GM12873 (cell line): ENCODE measurements at regions not wholly inside any gene's neighbourhood (a gene's known extent, or its start where the extent isn't known, plus 50 kb on each side); places are given as distances from the start of the nearest gene placed in this dataset.

Experiments
- CTCF ChIP-seq: IDR thresholded peaks from 2 replicates; pipeline ENCODE4 v1.5.1; 2012; ENCODE audit warnings: low read depth, mild to moderate bottlenecking, moderate library complexity, low read length, control low read depth; ENCODE audit not compliant: insufficient read depth; ENCODE audit errors: missing control alignments

GRCh38 chr14:38901791-38902190 lies 201.2 kb downstream of the SEC23A start:
- no peak for TF ChIP-seq CTCF

GRCh38 chr14:38900887-38901286 lies 202.1 kb downstream of the SEC23A start:
- no peak for TF ChIP-seq CTCF

GRCh38 chr14:38887696-38888095 lies 215.3 kb downstream of the SEC23A start:
- no peak for TF ChIP-seq CTCF

GRCh38 chr14:38884109-38884508 lies 218.9 kb downstream of the SEC23A start:
- TF ChIP-seq CTCF: no peak

- no peak for TF ChIP-seq CTCF
Observed at GRCh38 chr14:38883127-38883526, 219.9 kb downstream of the SEC23A start.

GRCh38 chr14:38882533-38882932 lies 220.5 kb downstream of the SEC23A start:
- no peak for TF ChIP-seq CTCF

GRCh38 chr14:38880643-38881524 lies 222.2 kb downstream of the SEC23A start:
- TF ChIP-seq CTCF: no peak
